ENCODE measurements at regions not wholly inside any gene's neighbourhood (a gene's known extent, or its start where the extent isn't known, plus 50 kb on each side); places are given as distances from the start of the nearest gene placed in this dataset.

GRCh38 chr5:40021007-40021406, 596.2 kb upstream of the DAB2 start:
- TF ChIP-seq CTCF (IDR thresholded peaks at IDR 0.05; ENCODE audit: control insufficient read depth, insufficient read depth, low read depth, low read length, missing control alignments), result peak; percentile 14
- DNase-seq (ENCODE audit: low read depth), result no peak

GRCh38 chr5:40017918-40018317, 593.1 kb upstream of the DAB2 start:
- DNase-seq (ENCODE audit: low read depth), result no peak
- H3K4me3 ChIP-seq (ENCODE audit: control insufficient read depth, low read depth, low read length), result no peak overlapping the region
- TF ChIP-seq CTCF (IDR thresholded peaks at IDR 0.05; ENCODE audit: control insufficient read depth, insufficient read depth, low read depth, low read length, missing control alignments), result no peak

More at GRCh38 chr5:40021007-40021406, 596.2 kb upstream of the DAB2 start:
- H3K4me3 ChIP-seq (ENCODE audit: control insufficient read depth, low read depth, low read length), result no peak overlapping the region

- no peak for DNase-seq (ENCODE audit: low read depth)
- no peak for TF ChIP-seq CTCF (IDR thresholded peaks at IDR 0.05; ENCODE audit: control insufficient read depth, insufficient read depth, low read depth, low read length, missing control alignments)
- H3K4me3 ChIP-seq (ENCODE audit: control insufficient read depth, low read depth, low read length), result no peak overlapping the region
Observed at GRCh38 chr5:40017135-40017534, 592.4 kb upstream of the DAB2 start.

- H3K4me3 ChIP-seq (ENCODE audit: control insufficient read depth, low read depth, low read length), result no peak overlapping the region
- TF ChIP-seq CTCF (IDR thresholded peaks at IDR 0.05; ENCODE audit: control insufficient read depth, insufficient read depth, low read depth, low read length, missing control alignments), result no peak
- DNase-seq (ENCODE audit: low read depth), result no peak
Observed at GRCh38 chr5:40010436-40010835, 585.7 kb upstream of the DAB2 start.

- no peak overlapping the region for H3K4me3 ChIP-seq (ENCODE audit: control insufficient read depth, low read depth, low read length)
- no peak for DNase-seq (ENCODE audit: low read depth)
- TF ChIP-seq CTCF (IDR thresholded peaks at IDR 0.05; ENCODE audit: control insufficient read depth, insufficient read depth, low read depth, low read length, missing control alignments), result no peak
Observed at GRCh38 chr5:40006260-40006659, 581.5 kb upstream of the DAB2 start.

GRCh38 chr5:40001796-40002195, 577.0 kb upstream of the DAB2 start:
- no peak for DNase-seq (ENCODE audit: low read depth)
- no peak for TF ChIP-seq CTCF (IDR thresholded peaks at IDR 0.05; ENCODE audit: control insufficient read depth, insufficient read depth, low read depth, low read length, missing control alignments)
- no peak overlapping the region for H3K4me3 ChIP-seq (ENCODE audit: control insufficient read depth, low read depth, low read length)

GRCh38 chr5:39998518-39998917, 573.7 kb upstream of the DAB2 start:
- H3K4me3 ChIP-seq (ENCODE audit: control insufficient read depth, low read depth, low read length), result no peak overlapping the region
- DNase-seq (ENCODE audit: low read depth), result no peak
- TF ChIP-seq CTCF (IDR thresholded peaks at IDR 0.05; ENCODE audit: control insufficient read depth, insufficient read depth, low read depth, low read length, missing control alignments), result no peak
